ENCODE measurements at regions not wholly inside any gene's neighbourhood (a gene's known extent, or its start where the extent isn't known, plus 50 kb on each side); places are given as distances from the start of the nearest gene placed in this dataset.

GRCh38 chr1:8207202-8207601, 110.7 kb upstream of the SLC45A1 start:
- Histone ChIP-seq H3K27ac (ENCODE audit: low read depth in 2 of 2, low read length in 1 of 2) (no peak overlapping the region), H3K36me3 (ENCODE audit: control insufficient read depth in 2 of 2, insufficient read depth in 2 of 2, low read length in 1 of 2) (no peaks in the 10 kb centered on the region), H3K9me3 (ENCODE audit: control insufficient read depth in 2 of 2, insufficient read depth in 1 of 2, low read depth in 1 of 2, low read length in 1 of 2) (no peaks in the 10 kb centered on the region), H3K4me3 (ENCODE audit: low read depth in 1 of 2, low read length in 2 of 2) (no peak overlapping the region), H3K27me3 (ENCODE audit: control insufficient read depth in 1 of 2, insufficient read depth in 2 of 2, low read length in 2 of 2) (no peaks in the 10 kb centered on the region), H3K4me1 (ENCODE audit: control insufficient read depth in 2 of 2, insufficient read depth in 2 of 2, low read length in 1 of 2) (peaks cover 0 to 4% of the 10 kb centered on the region in 2 donors)
- 91% methylated on average over 8 of the region's 8 CpGs for WGBS, 2 donors

- Histone ChIP-seq H3K4me3 (ENCODE audit: low read depth in 1 of 2, low read length in 2 of 2) (no peak overlapping the region), H3K36me3 (ENCODE audit: control insufficient read depth in 2 of 2, insufficient read depth in 2 of 2, low read length in 1 of 2) (no peaks in the 10 kb centered on the region), H3K27ac (ENCODE audit: low read depth in 2 of 2, low read length in 1 of 2) (no peak overlapping the region), H3K9me3 (ENCODE audit: control insufficient read depth in 2 of 2, insufficient read depth in 1 of 2, low read depth in 1 of 2, low read length in 1 of 2) (no peaks in the 10 kb centered on the region), H3K27me3 (ENCODE audit: control insufficient read depth in 1 of 2, insufficient read depth in 2 of 2, low read length in 2 of 2) (no peaks in the 10 kb centered on the region), H3K4me1 (ENCODE audit: control insufficient read depth in 2 of 2, insufficient read depth in 2 of 2, low read length in 1 of 2) (peaks cover 0 to 3% of the 10 kb centered on the region in 2 donors)
- WGBS, 2 donors, result 89 to 92% methylated on average over 7 of the region's 7 CpGs
Measured at GRCh38 chr1:8206391-8206790, 111.5 kb upstream of the SLC45A1 start.

- H3K4me1 ChIP-seq (ENCODE audit: control insufficient read depth in 2 of 2, insufficient read depth in 2 of 2, low read length in 1 of 2), result peaks cover 0 to 3% of the 10 kb centered on the region in 2 donors
- 89 to 91% methylated on average over 10 of the region's 10 CpGs for WGBS, 2 donors
- H3K4me3 ChIP-seq (ENCODE audit: low read depth in 1 of 2, low read length in 2 of 2), result no peak overlapping the region
- no peaks in the 10 kb centered on the region for H3K27me3 ChIP-seq (ENCODE audit: control insufficient read depth in 1 of 2, insufficient read depth in 2 of 2, low read length in 2 of 2)
- H3K9me3 ChIP-seq (ENCODE audit: control insufficient read depth in 2 of 2, insufficient read depth in 1 of 2, low read depth in 1 of 2, low read length in 1 of 2), result no peaks in the 10 kb centered on the region
- H3K27ac ChIP-seq (ENCODE audit: low read depth in 2 of 2, low read length in 1 of 2), result no peak overlapping the region
- no peaks in the 10 kb centered on the region for H3K36me3 ChIP-seq (ENCODE audit: control insufficient read depth in 2 of 2, insufficient read depth in 2 of 2, low read length in 1 of 2)
Measured at GRCh38 chr1:8205771-8206170, 112.1 kb upstream of the SLC45A1 start.

- Histone ChIP-seq H3K4me1 (ENCODE audit: control insufficient read depth in 2 of 2, insufficient read depth in 2 of 2, low read length in 1 of 2) (peaks cover 0 to 3% of the 10 kb centered on the region in 2 donors), H3K4me3 (ENCODE audit: low read depth in 1 of 2, low read length in 2 of 2) (no peak overlapping the region), H3K27me3 (ENCODE audit: control insufficient read depth in 1 of 2, insufficient read depth in 2 of 2, low read length in 2 of 2) (no peaks in the 10 kb centered on the region), H3K9me3 (ENCODE audit: control insufficient read depth in 2 of 2, insufficient read depth in 1 of 2, low read depth in 1 of 2, low read length in 1 of 2) (no peaks in the 10 kb centered on the region), H3K27ac (ENCODE audit: low read depth in 2 of 2, low read length in 1 of 2) (no peak overlapping the region), H3K36me3 (ENCODE audit: control insufficient read depth in 2 of 2, insufficient read depth in 2 of 2, low read length in 1 of 2) (no peaks in the 10 kb centered on the region)
- 58 to 69% methylated on average over 2 of the region's 2 CpGs for WGBS, 2 donors
Measured at GRCh38 chr1:8204826-8205225, 113.1 kb upstream of the SLC45A1 start.

- 97 to 98% methylated on average over 10 of the region's 10 CpGs for WGBS, 2 donors
- H3K4me1 ChIP-seq (ENCODE audit: control insufficient read depth in 2 of 2, insufficient read depth in 2 of 2, low read length in 1 of 2), result peaks cover 0 to 3% of the 10 kb centered on the region in 2 donors
- peak overlapping the region; percentile 62 to 86 for H3K27ac ChIP-seq (ENCODE audit: low read depth in 2 of 2, low read length in 1 of 2)
- no peak overlapping the region for H3K4me3 ChIP-seq (ENCODE audit: low read depth in 1 of 2, low read length in 2 of 2)
- H3K36me3 ChIP-seq (ENCODE audit: control insufficient read depth in 2 of 2, insufficient read depth in 2 of 2, low read length in 1 of 2), result no peaks in the 10 kb centered on the region
- H3K9me3 ChIP-seq (ENCODE audit: control insufficient read depth in 2 of 2, insufficient read depth in 1 of 2, low read depth in 1 of 2, low read length in 1 of 2), result no peaks in the 10 kb centered on the region
- H3K27me3 ChIP-seq (ENCODE audit: control insufficient read depth in 1 of 2, insufficient read depth in 2 of 2, low read length in 2 of 2), result no peaks in the 10 kb centered on the region
Measured at GRCh38 chr1:8203551-8203950, 114.4 kb upstream of the SLC45A1 start.

- Histone ChIP-seq H3K9me3 (ENCODE audit: control insufficient read depth in 2 of 2, insufficient read depth in 1 of 2, low read depth in 1 of 2, low read length in 1 of 2) (no peaks in the 10 kb centered on the region), H3K27ac (ENCODE audit: low read depth in 2 of 2, low read length in 1 of 2) (peak overlapping the region; percentile 62 to 86), H3K4me3 (ENCODE audit: low read depth in 1 of 2, low read length in 2 of 2) (no peak overlapping the region), H3K27me3 (ENCODE audit: control insufficient read depth in 1 of 2, insufficient read depth in 2 of 2, low read length in 2 of 2) (no peaks in the 10 kb centered on the region), H3K4me1 (ENCODE audit: control insufficient read depth in 2 of 2, insufficient read depth in 2 of 2, low read length in 1 of 2) (peaks cover 0 to 3% of the 10 kb centered on the region in 2 donors), H3K36me3 (ENCODE audit: control insufficient read depth in 2 of 2, insufficient read depth in 2 of 2, low read length in 1 of 2) (no peaks in the 10 kb centered on the region)
- 91 to 92% methylated on average over 9 of the region's 9 CpGs for WGBS, 2 donors
Measured at GRCh38 chr1:8203056-8203455, 114.9 kb upstream of the SLC45A1 start.

GRCh38 chr1:8202182-8202905, 115.6 kb upstream of the SLC45A1 start:
- H3K9me3 ChIP-seq (ENCODE audit: control insufficient read depth in 2 of 2, insufficient read depth in 1 of 2, low read depth in 1 of 2, low read length in 1 of 2), result no peaks in the 10 kb centered on the region
- H3K27me3 ChIP-seq (ENCODE audit: control insufficient read depth in 1 of 2, insufficient read depth in 2 of 2, low read length in 2 of 2), result no peaks in the 10 kb centered on the region
- no peak overlapping the region for H3K4me3 ChIP-seq (ENCODE audit: low read depth in 1 of 2, low read length in 2 of 2)
- WGBS, 2 donors, result 31 to 36% methylated on average over 19 of the region's 19 CpGs
- H3K27ac ChIP-seq (ENCODE audit: low read depth in 2 of 2, low read length in 1 of 2), result peak overlapping the region; percentile 62 to 72
- no peaks in the 10 kb centered on the region for H3K36me3 ChIP-seq (ENCODE audit: control insufficient read depth in 2 of 2, insufficient read depth in 2 of 2, low read length in 1 of 2)
- peaks cover 4 to 6% of the 10 kb centered on the region in 2 donors for H3K4me1 ChIP-seq (ENCODE audit: control insufficient read depth in 2 of 2, insufficient read depth in 2 of 2, low read length in 1 of 2)

GRCh38 chr1:8201331-8201861, 116.5 kb upstream of the SLC45A1 start:
- H3K4me1 ChIP-seq (ENCODE audit: control insufficient read depth in 2 of 2, insufficient read depth in 2 of 2, low read length in 1 of 2), result peaks cover 4 to 6% of the 10 kb centered on the region in 2 donors
- no peaks in the 10 kb centered on the region for H3K9me3 ChIP-seq (ENCODE audit: control insufficient read depth in 2 of 2, insufficient read depth in 1 of 2, low read depth in 1 of 2, low read length in 1 of 2)
- no peak overlapping the region for H3K4me3 ChIP-seq (ENCODE audit: low read depth in 1 of 2, low read length in 2 of 2)
- no peaks in the 10 kb centered on the region for H3K36me3 ChIP-seq (ENCODE audit: control insufficient read depth in 2 of 2, insufficient read depth in 2 of 2, low read length in 1 of 2)
- H3K27me3 ChIP-seq (ENCODE audit: control insufficient read depth in 1 of 2, insufficient read depth in 2 of 2, low read length in 2 of 2), result no peaks in the 10 kb centered on the region
- WGBS, 2 donors, result 75 to 76% methylated on average over 10 of the region's 10 CpGs
- H3K27ac ChIP-seq (ENCODE audit: low read depth in 2 of 2, low read length in 1 of 2), result peak overlapping the region; percentile 62 to 88

GRCh38 chr1:8200317-8201115, 117.4 kb upstream of the SLC45A1 start:
- 93 to 94% methylated on average over 18 of the region's 18 CpGs for WGBS, 2 donors
- Histone ChIP-seq H3K36me3 (ENCODE audit: control insufficient read depth in 2 of 2, insufficient read depth in 2 of 2, low read length in 1 of 2) (no peaks in the 10 kb centered on the region), H3K4me1 (ENCODE audit: control insufficient read depth in 2 of 2, insufficient read depth in 2 of 2, low read length in 1 of 2) (peaks cover 4 to 6% of the 10 kb centered on the region in 2 donors), H3K4me3 (ENCODE audit: low read depth in 1 of 2, low read length in 2 of 2) (no peak overlapping the region), H3K9me3 (ENCODE audit: control insufficient read depth in 2 of 2, insufficient read depth in 1 of 2, low read depth in 1 of 2, low read length in 1 of 2) (no peaks in the 10 kb centered on the region), H3K27ac (ENCODE audit: low read depth in 2 of 2, low read length in 1 of 2) (peak overlapping the region; percentile 62 to 88), H3K27me3 (ENCODE audit: control insufficient read depth in 1 of 2, insufficient read depth in 2 of 2, low read length in 2 of 2) (no peaks in the 10 kb centered on the region)
